Fibroblast of skin of right quadriceps (primary cell): ENCODE measurements at regions not wholly inside any gene's neighbourhood (a gene's known extent, or its start where the extent isn't known, plus 50 kb on each side); places are given as distances from the start of the nearest gene placed in this dataset.
"Not testable (repeated sequence)": the region's sequence is repeated elsewhere in the genome, so short reads cannot be mapped to it uniquely, and the experiment has no call there.

Experiments
- DNase-seq: peaks from one replicate; pipeline ENCODE4 v3.0.0-alpha.2; 2013

DNA sequence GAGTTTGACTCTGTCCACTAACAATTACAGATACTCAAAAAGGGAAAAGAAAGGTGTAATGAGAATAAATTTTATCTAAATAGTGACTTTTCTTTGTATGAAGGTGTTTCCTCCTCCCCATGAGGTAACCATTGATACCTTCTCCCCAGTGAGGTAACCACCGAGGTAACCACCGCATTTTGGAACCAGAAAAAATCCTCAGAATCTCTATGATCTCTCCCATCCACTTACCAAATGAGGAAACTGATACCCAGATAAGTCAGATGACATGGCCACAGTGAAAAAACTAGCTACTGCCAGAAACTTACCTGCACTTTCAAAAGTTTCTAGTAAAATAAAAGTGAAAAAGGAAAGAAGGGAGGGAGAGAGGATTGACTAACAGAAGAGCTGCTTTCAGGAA is 124.0 kb upstream of the FNDC3A start:
- DNase-seq, result no peak

DNA sequence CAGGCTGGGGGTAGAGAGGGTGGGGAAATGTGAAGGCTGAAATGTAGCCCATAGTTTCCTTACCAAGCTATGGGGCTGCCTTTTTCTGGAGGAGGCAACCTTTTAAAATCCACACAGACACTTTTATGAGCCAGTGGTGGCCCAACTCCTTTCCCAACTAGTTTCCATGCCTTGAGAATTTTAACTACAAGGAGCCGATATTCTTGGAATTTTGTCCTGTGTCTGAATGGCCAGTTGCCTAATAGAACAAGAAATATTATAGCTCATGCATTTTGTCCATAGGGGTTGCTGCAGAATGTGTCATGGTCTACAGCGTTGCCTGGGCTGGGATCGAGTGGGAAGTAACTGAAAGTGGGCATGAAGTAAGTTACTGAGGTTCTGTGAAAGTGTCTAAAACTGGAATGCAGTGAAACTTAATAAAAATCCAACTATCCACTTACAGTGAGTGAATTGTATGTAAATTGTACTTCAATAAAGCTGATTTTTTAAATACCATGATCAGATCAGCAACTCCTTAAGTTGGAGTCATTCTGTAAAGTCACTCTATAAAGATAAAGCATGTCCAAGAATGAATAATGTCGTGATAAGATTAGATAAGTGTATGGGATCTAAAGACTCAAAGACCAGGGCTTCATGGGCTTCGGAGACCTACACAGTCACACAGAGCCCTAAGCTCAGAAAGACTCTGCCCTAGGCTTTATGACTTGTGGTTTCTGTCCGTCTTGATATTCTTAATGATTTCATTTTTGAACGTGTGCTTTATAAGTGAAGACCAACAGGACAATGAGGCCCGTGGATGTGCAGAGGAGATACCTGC is 122.6 kb upstream of the FNDC3A start:
- DNase-seq, result no peak

DNA sequence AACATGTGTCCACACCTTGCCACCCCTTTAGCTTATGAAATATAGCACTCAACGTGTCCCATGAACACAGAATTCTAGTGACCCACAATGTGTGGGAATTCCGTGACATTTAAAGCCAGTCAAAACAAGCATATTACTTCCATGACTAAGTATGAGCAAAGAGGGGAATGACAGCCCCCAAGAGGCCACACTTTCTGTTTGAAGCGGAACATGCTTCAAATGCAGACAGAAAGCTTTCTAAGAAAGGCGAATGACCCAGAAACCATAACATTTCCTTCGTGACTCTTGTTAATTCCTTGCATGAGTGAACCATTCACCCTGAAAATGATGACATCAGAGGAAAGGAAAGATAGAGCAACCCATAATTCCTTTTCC is 122.0 kb upstream of the FNDC3A start:
- peak; percentile 38 for DNase-seq

DNA sequence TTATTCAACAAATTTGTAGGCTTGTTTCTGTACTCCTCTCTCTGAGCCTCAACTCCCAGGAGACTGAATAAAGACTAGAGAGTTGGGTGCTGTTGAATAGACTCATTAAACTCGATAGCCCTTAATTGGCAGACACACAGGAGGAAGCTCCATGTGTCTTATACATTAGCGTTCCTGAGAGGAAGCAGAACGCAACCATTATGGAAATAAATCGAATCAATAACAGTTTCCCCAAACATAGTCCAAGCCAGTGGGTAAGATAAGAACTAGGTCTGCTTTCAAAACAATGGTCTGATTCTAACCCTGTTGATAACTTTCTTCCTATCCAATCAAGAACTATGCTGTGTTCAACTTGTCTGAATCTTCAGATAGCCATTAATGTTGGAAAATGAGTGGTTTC is 118.1 kb upstream of the FNDC3A start:
- no peak for DNase-seq

DNA sequence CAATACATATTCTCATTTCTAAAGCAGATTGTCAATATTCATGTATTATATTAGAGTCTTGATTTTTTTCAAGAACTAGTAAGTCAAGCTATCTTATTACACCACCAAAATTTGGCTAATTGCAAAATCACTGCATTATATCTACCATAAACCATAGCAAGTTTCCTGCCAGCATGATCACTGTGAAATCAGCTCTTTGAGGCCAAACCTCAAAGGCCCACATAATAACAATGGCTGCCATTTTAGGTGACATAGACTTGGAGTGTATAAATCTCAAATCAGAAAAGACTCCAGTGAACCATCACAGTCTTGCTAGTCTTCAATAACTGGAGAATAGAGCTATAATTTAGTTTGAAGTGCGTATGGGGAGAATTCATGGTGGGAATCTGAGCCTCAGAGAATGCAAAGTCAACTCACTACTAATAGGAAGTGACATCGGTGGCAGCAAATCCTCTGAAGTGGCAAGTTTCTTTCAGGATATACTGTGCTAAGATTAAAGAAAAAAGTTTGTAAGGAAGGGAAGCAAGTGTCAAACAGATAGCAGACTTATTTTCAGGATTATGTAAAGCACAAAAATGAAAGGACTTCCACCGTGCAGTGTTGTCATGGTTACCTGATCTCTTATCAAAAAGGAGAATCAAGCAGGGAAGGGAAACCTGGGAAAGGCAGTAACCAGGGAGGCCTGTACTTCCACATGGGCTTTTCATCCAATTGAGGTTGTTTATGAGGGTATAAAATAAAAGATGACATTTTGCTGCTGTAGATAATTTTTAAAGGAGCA is 117.4 kb upstream of the FNDC3A start:
- DNase-seq, result no peak

DNA sequence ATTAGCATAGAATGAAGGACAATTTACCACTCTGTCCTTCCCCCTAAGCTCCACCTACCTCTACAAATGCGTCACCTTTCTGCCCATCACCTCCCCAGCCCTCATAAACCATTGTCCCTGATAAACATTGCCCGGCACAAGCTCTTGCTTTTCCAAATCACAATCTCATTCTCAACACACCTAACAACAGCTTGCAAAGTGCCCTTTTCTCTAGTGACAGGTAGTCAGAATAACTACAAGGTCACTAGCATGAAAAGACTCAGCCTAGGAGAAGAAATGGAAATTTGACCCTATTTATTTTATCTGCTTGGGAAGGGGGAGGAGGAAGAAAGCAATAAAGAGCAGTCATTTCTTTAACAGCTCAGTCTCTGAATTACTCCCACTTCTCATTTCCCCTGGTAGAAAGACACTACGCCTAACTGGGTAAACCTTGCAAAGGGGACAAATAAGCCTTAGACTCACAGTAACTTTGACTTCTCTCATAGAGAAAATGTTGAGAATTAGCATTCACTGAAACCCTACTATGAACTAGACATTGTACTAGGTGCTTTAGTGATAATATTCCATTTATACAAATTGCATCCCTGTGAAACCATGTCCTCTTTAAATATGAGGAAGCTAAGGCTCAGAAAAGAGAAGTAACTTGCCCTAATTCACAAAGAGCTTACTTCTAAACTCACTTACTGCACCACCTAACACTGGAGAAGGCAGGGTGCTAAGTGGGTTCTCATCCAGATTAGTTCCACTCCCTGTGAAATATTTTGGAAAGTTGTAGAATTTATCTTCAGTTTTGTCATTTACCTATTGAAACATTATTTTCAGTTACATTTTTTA is 116.2 kb upstream of the FNDC3A start:
- no peak for DNase-seq

DNA sequence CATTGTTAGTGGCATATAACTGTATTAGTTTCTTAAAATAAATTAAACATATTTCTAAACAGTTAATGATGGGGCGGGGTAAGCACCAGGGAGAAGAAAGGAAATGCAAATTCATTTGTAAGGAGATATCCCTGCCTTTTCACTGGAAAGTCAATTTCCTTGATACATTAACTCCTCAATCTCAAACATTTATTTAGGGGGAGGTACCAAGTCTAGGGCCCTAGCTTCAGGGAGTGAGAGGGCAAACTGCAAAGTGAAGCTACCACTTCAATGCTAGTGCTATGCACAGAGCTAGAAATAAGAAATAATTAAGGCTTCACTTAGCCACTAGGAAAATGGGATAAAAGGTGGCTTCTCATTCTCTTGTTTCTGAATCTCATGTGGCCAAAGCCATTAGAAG is 115.3 kb upstream of the FNDC3A start:
- no peak for DNase-seq

DNA sequence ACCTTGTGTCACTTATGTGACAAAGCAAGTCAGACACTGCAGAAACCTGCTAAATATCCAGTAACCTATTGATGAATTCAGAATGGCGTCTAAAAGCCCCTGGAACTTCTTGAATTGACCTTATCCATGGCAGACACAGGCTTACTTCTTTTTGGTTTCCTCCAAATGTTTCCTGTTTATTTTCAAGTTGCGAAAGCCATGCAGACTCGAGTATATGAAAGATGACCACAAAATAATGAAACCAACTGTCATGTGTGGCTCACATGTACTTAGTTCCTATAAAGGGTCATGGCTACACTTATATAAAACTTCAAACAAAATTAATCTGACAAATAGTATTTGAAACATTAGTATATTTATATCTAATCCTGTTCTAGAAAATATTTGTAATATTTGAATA is 113.1 kb upstream of the FNDC3A start:
- DNase-seq, result no peak

DNA sequence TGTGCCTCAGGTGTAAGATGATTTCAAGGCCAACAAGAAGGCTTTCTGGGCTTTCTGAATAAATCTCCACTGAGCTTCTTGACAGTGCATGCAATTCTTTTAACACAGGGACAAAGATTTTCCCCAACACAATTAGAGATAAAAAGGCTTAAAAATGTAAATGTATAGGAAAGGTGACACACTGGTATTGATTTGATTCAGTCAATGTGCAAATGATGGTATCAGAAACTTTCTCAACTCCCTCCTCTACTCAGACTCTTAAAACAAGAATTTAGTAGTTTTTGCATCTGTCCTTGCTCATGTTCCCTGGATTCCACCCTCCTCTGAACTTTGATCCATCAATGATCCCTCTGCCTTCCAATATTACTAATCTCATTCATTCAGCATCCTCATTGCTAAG is 111.6 kb upstream of the FNDC3A start:
- DNase-seq, result no peak

DNA sequence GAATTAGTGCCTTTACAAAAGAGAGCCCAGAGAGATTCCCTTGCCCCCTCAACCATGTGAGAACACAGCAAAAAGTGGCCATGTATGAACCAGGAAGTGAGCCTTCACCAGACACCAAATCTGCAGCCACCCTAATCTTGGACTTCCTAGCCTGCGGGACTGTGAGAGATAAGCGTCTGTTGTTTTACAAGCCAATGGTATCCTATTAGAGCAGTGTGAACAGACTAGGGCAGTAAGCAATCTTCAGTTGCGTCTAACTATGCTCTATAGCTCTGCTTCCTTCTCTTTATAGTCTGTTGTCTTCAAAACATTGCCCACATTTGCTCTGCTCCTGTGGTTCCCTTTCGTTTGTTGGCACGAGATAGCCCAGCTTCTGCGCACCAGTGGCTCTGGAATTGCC is 109.5 kb upstream of the FNDC3A start:
- DNase-seq, result no peak

DNA sequence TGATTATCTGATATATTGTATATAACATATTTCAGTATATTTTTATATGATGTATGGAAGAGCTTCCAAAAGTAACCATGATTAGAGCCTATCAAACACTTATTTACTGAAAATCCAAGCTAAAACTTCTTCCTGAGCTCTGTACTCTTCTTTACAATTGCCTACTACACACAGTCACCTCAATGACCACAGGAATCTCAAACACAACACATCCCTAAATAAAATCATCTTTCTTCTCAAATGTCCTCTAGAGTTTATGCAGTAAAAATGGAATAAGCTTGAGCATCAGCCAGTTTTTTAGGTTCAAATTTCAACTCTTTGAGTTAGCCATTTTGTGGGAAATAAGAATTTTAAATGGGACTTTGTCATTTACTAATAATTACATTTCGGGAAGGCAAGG is 102.6 kb upstream of the FNDC3A start:
- DNase-seq, result no peak

DNA sequence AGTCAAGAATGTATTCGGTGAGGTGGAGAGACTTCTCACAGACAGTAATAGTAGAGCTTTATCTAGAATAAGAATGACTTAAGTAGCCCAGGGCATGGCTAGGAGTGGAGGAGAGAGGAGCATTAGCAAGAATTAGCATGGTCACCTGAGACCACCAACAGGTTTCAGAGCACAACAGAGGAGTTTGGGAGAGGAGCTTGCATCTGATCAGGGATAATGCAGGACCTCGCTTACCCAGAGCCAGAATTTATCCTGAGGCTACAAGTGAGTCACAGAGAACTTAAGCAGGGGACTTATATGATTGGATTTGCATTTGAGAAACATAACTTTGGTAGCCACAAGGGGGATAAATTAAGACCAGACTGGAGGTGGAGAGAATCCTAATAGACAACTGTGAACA is 102.1 kb upstream of the FNDC3A start:
- DNase-seq, result peak; percentile 56

DNA sequence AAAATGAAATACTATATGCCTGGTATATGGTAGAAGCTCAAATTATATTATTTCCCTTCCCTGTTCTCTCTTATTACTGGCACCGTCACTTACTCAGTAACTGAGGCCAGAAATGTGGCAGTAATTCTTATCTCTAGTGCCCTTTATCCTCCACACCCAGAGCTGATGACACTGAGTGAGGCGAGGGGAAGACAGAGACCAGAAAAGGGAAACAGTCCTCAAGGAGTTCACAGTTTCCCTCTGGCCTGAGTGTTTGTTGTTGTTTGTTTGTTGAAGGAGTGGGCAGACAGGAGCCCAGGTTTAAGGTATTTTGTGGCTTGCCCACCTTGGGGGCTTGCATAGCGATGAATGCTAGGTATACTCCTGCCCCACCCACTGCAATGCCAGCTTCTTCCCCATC is 101.5 kb upstream of the FNDC3A start:
- DNase-seq, result no peak

DNA sequence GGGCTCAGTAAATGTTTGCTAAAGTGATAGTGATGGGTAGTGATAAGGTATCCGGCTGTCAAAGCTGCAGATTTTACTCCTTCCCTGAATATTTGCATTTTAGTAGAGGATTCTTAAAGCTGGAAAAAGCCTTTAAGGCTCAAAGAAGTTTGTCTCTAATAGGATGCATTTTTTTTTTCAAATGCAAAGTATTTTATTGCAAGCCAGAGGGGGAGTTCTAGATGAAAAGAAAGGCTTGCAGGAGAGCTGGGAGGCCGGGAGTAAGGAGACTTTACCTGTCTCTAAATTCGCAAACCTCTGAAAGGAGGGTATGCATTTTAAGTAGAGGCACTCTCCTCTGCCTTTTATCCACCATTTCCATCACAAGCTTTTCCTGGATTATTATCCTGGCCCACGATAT is 100.7 kb upstream of the FNDC3A start:
- DNase-seq, result no peak

DNA sequence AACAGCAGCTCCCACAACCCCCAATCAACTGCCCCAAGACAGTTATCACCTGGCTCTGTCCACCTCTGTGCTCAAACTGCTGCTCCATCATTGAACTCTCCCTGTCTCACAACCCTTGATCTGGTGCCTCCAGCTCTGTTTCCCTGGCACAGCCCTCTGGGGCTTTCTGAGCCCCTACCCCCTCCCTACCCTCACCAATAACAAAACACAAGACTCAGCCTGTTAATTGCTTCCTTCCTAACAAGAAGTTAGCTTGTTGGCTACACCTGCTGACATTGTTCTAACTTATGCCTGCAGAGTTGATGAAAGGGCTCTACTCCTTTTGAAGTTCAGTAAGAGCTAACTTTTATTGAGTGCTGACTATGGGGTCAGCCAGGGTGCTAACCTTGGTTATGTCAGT is 99.4 kb upstream of the FNDC3A start:
- no peak for DNase-seq

DNA sequence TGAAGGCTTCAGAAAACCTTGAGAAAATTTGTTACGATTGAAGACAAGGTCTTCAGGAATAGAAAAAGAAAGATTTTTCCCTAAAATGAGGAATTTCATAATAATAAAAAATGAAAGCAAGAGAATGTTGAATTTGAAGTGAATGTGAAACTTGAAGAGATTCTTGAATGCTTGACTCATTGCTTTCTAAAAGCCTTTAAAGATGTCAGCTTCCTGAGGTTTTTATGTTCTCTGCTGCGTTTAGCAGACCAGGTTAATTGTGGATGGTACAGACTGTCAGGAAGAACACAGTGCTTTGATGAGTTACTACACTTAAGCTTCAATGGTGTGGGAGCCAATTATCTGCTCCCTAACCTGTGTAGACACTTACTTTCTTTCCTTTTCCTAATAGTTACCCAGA is 96.3 kb upstream of the FNDC3A start:
- no peak for DNase-seq

DNA sequence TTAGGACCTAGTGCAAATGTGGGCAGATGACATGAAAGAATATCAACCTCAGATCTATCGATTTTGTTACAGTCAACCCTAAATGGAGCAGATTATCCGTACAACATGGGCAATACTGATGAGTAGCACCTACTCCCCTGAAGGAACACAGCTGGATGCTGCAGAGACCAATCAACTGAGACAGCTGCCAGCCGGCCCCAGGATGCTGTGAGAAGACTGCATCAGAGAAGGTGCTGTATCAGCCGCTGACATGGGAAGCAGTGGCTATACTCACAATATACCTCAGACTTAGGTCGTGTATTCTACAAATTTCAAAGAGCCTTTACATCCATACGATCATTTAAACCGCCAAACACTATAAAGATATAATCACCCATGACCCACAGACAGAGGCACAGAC is 95.9 kb upstream of the FNDC3A start:
- DNase-seq, result no peak

DNA sequence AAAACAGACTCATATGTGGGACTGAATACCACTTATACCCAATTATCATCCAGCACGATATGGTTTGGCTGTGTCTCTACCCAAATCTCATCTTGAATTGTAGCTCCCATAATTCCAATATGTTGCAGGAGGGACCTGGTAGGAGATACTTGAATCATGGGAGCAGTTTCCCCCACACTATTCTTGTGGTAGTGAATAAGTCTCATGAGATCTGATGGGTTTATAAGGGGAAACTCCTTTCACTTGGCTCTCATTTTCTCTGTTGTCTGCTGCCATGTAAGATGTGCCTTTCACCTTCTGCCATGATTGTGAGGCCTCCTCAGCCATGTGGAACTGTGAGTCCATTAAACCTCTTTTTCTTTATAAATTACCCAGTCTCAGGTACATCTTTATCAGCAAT is 91.9 kb upstream of the FNDC3A start:
- not testable (repeated sequence) for DNase-seq

DNA sequence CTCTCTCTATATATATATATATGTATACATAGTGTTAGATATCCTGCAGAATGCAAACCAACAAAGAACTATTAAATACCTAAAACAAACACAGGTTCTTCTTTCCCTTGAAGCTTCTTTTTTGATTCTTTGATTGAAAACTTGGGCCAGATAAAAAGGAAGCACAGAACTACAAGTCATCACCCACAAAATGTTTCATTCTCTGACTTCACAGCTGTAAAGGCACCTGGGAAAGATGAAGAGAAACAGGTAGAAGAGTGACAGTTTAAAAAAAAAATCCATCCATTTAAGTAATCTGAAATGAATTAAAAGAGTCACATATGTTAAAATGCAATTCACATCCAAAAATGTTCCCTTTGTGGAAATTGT is 90.7 kb upstream of the FNDC3A start:
- no peak for DNase-seq

DNA sequence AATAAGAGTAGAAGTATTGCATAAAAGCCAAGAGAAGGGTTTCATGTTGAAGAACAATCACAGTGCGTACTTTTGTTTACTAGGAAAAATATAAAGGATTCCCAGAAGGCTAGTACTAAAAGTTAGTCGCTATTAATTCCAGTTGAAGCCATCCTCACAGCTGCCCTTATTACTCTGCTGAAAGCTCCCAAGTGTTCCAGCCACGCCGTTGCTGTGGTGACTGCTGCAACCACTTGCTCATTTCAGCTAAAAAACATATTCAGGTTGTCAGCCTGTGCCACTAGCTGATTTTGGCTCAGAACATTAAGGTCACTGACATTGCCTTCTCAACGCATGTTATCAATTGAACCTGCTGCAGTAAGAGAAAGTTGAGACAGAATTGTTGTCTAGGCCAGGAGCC is 87.1 kb upstream of the FNDC3A start:
- DNase-seq, result no peak

DNA sequence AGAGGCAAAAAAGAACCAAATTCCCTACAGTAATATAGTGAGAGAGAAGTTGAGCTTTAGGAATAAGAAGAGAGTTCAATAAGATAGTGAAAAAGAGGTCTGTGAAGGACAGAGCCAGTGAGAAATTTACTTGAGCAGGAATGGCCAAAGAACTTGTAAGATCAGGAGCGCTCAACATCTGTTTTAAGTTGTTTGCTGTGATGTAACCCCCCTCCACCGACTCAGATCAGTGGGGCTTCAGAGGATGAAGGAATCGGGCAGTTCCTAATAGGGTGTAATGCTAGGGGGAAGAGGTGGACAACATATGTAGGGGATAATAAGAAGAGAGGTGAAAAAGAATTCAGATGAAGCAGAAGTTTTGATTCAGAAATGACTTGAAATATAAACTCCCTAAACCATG is 85.3 kb upstream of the FNDC3A start:
- DNase-seq, result peak; percentile 38

DNA sequence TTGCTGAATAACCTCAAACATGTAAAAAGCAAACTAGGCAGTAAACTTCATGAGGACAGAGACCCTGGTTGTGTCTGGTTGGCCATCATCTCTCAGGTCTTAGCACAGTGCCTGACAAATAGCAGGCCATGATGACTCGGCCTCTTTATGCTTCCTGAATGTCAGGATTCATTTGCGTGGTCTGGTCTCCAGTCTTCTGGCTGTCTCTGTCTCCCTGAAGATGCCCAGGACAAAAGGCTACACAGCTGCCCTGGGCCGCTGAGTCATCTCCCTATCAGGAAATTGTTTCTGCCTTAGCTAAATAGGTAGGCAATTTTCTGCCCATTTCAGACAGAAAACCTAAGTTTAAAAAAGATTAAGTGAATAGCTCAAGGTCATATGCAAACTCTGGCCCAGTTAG is 84.1 kb upstream of the FNDC3A start:
- peak; percentile 63 for DNase-seq

DNA sequence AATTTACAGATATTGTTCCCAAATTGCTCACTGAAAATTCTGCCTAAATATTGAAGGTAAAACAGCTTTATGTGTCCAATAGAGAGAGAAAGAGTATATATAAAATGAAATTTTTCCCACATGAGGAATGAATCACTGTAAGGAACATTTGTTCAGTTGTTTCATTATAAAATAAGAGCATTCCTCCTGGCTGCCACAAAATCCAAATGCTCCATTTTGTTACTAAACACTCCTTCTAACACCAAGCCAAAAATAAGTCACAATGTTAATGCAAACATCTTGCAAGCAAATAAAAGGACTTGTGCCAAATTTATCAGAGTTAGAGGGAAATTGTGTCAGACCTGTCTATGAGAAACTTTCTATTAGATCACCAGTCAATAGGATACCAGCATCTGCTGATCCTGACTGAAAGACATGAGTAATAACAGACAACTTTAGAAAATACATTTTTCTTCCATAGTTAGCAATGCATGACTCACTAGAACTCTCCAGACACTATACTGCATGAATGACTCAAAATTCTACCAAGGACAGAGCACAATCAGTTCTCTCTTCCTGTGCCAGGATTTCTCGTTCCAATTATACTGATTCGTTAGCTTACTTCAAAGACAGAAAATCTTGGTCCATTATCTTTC is 83.5 kb upstream of the FNDC3A start:
- peak; percentile 89 for DNase-seq
